Loucy (cell line): ENCODE measurements at regions not wholly inside any gene's neighbourhood (a gene's known extent, or its start where the extent isn't known, plus 50 kb on each side); places are given as distances from the start of the nearest gene placed in this dataset.

Experiments used
- CTCF ChIP-seq: fragments of 200-600 bp; sonication (generic); conservative IDR thresholded peaks from 2 replicates; pipeline ENCODE4 v1.5.1; 2014; ENCODE audit warnings: mild to moderate bottlenecking, antibody characterized with exemption, low read length
- EZH2phosphoT487 ChIP-seq: fragments of 200-600 bp; IDR thresholded peaks from 2 replicates; pipeline ENCODE4 v1.6.1; 2018; ENCODE audit warnings: antibody characterized with exemption, mild to moderate bottlenecking, moderate library complexity, borderline replicate concordance

DNA sequence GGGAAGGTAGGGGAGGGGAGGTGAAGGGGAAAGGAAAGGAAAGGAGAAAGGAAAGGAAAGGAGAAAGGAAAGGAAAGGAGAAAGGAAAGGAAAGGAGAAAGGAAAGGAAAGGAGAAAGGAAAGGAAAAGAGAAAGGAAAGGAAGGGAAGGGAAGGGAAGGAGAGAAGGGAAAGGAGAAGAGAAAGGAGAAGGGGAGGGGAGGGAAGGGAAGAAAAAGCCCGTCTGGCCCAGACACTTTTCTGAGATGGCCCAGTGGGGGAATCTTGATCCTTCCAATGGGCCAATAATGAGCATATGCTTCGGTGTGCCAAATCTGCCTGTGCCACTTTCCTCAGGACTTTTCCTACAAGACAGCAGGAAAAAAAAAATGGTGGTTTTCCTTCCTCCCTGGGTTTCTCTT is 64.5 kb downstream of the CH25H start:
- TF ChIP-seq CTCF (no peak), EZH2phosphoT487 (no peak)
